GM13977 (cell line): ENCODE measurements at regions not wholly inside any gene's neighbourhood (a gene's known extent, or its start where the extent isn't known, plus 50 kb on each side); places are given as distances from the start of the nearest gene placed in this dataset.

ENCODE experiments used
- DNase-seq: peaks from one replicate; pipeline ENCODE4 v3.0.0; 2012; ENCODE audit warnings: low spot score
- CTCF ChIP-seq: IDR thresholded peaks from 2 replicates; pipeline ENCODE4 v1.5.1; 2012; ENCODE audit warnings: mild to moderate bottlenecking, control low read depth; ENCODE audit not compliant: insufficient read depth; ENCODE audit errors: extremely low read depth, missing control alignments
- in situ Hi-C: fragments of 300-500 bp; cut with MboI; formaldehyde crosslinking; loops from one replicate; pipeline ENCODE4 v1.12.0; 2022; ENCODE audit warnings: low sequenced_read_pairs, low pct_unique_long_range_greater_than_20kb, mixed read lengths, inconsistent platforms; ENCODE audit not compliant: unreplicated experiment

- no peak for DNase-seq
- in situ Hi-C loops, result no loop called here
- no peak for TF ChIP-seq CTCF
Observed at GRCh38 chr13:107842562-107843180, 372.7 kb downstream of the LIG4 start.

- in situ Hi-C loops, result no loop called here
- no peak for DNase-seq
- no peak for TF ChIP-seq CTCF
Observed at GRCh38 chr13:107838588-107839161, 376.7 kb downstream of the LIG4 start.

GRCh38 chr13:107836685-107837084, 378.7 kb downstream of the LIG4 start:
- DNase-seq, result no peak
- in situ Hi-C loops, result no loop called here
- TF ChIP-seq CTCF, result no peak

- no peak for TF ChIP-seq CTCF
- DNase-seq, result no peak
- in situ Hi-C loops, result no loop called here
Observed at GRCh38 chr13:107835339-107836018, 379.9 kb downstream of the LIG4 start.

- no peak for DNase-seq
- in situ Hi-C loops, result no loop called here
- TF ChIP-seq CTCF, result no peak
Observed at GRCh38 chr13:107834717-107835116, 380.6 kb downstream of the LIG4 start.

GRCh38 chr13:107834281-107834680, 381.1 kb downstream of the LIG4 start:
- TF ChIP-seq CTCF, result no peak
- in situ Hi-C loops, result no loop called here
- no peak for DNase-seq
